ENCODE measurements at regions not wholly inside any gene's neighbourhood (a gene's known extent, or its start where the extent isn't known, plus 50 kb on each side); places are given as distances from the start of the nearest gene placed in this dataset.

- peaks cover 0 to 17% (median 12%) of the 10 kb centered on the region in 4 donors for H3K4me1 ChIP-seq
- 86% methylated on average over 10 of the region's 10 CpGs for WGBS
- H3K9me3 ChIP-seq = no peaks in the 10 kb centered on the region
- H3K27ac ChIP-seq (replicated peaks in 1 of 4) = no peak overlapping the region
- no peaks in the 10 kb centered on the region for H3K36me3 ChIP-seq
- TF ChIP-seq EP300 (IDR thresholded peaks at IDR 0.05) = no peak
- no peak for TF ChIP-seq POLR2A (IDR thresholded peaks at IDR 0.05; ENCODE audit: low read depth)
- TF ChIP-seq POLR2AphosphoS5 (IDR thresholded peaks at IDR 0.05) = no peak
- no peak for TF ChIP-seq CTCF (IDR thresholded peaks at IDR 0.05)
- no peak for DNase-seq (ENCODE audit: extremely low spot score)
- H3K27me3 ChIP-seq = no peaks in the 10 kb centered on the region
- intact Hi-C loops (cut with DNase I) = no loop called here
- H3K4me3 ChIP-seq = no peak overlapping the region
Observed at GRCh38 chr11:13225038-13226001, 52.3 kb upstream of the BMAL1 start.

- H3K4me3 ChIP-seq = no peak overlapping the region
- 53% methylated on average over 4 of the region's 4 CpGs for WGBS
Observed at GRCh38 chr11:13227676-13228255, 49.8 kb upstream of the BMAL1 start.

More at GRCh38 chr11:13227676-13228255, 49.8 kb upstream of the BMAL1 start:
- no peaks in the 10 kb centered on the region for H3K9me3 ChIP-seq
- peaks cover 0 to 29% (median 13%) of the 10 kb centered on the region in 4 donors for H3K4me1 ChIP-seq
- H3K27ac ChIP-seq (replicated peaks in 1 of 4) = no peak overlapping the region
- no peak for TF ChIP-seq EP300 (IDR thresholded peaks at IDR 0.05)
- TF ChIP-seq POLR2A (IDR thresholded peaks at IDR 0.05; ENCODE audit: low read depth) = no peak
- TF ChIP-seq POLR2AphosphoS5 (IDR thresholded peaks at IDR 0.05) = no peak
- TF ChIP-seq CTCF (IDR thresholded peaks at IDR 0.05) = no peak
- no peak for DNase-seq (ENCODE audit: extremely low spot score)
- no peaks in the 10 kb centered on the region for H3K27me3 ChIP-seq
- intact Hi-C loops (cut with DNase I) = no loop called here
- no peaks in the 10 kb centered on the region for H3K36me3 ChIP-seq

Small RNA genes in the stretch of these regions (small RNA-seq; reads per million reads assigned to genes)
- gene AC022878.1 = 0 reads per million in 3 donors
